Fibroblast of villous mesenchyme (primary cell): ENCODE measurements at regions not wholly inside any gene's neighbourhood (a gene's known extent, or its start where the extent isn't known, plus 50 kb on each side); places are given as distances from the start of the nearest gene placed in this dataset.
"Not testable (repeated sequence)": the region's sequence is repeated elsewhere in the genome, so short reads cannot be mapped to it uniquely, and the experiment has no call there.

ENCODE experiments used
- DNase-seq: peaks from one replicate; pipeline ENCODE4 v3.0.0-alpha.2; 2010; ENCODE audit warnings: low read depth
- H3K4me3 ChIP-seq: 2 replicates; pipeline ENCODE4 v1.5.1; 2011; ENCODE audit warnings: low read depth, mild to moderate bottlenecking, low read length
- CTCF ChIP-seq: IDR thresholded peaks from 2 replicates; pipeline ENCODE4 v1.5.1; 2012; ENCODE audit warnings: low read depth, mild to moderate bottlenecking, low read length; ENCODE audit not compliant: insufficient read depth

DNA sequence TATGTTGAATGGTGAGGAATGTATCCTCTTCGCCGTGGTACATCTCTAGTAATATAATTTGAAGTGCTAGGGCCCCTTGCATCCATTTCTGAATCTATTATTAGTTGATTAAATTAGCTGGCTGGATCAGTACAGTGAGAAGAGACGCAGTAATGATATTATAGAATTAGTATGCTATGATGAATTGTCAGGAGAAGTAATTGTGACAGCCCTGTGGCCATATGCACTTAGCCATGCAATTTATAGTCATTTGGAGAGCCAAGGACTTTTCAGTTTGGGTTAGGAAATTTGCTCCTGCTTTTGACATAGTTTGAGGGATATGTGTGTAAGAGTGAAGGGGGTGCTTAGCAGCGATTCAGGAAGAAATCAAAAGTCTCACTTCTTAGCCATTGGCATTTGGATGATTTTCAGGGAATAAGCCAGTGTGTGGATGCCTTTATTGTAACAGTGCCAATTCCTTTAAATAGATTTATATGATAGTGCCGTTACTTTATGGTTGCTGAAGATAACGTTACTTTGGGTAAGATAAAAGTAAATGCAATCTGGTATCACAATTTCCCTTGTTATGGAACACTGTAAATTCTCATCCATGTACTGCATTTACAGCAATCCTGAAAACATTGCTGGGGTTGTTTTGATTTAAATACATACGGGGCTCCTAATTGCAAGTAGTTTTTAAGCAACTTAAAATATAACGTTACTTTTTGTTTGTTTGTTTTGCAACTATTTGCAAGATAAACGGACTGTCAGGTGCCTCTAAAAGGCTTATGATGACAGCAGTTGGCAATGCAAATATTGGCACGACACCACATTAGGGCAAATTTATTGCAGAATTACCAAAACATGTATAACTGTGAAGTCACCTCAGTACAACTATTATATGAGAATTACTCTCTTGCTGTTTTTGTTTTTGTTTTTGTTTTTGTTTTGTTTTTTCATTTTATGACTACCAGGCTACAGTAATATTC lies 875.4 kb upstream of the WWC1 start:
- TF ChIP-seq CTCF = no peak
- H3K4me3 ChIP-seq = no peak overlapping the region
- no peak for DNase-seq

- H3K4me3 ChIP-seq = no peak overlapping the region
- no peak for DNase-seq
- TF ChIP-seq CTCF = no peak
Measured at GRCh38 chr5:167417662-167418061, 873.8 kb upstream of the WWC1 start.

DNA sequence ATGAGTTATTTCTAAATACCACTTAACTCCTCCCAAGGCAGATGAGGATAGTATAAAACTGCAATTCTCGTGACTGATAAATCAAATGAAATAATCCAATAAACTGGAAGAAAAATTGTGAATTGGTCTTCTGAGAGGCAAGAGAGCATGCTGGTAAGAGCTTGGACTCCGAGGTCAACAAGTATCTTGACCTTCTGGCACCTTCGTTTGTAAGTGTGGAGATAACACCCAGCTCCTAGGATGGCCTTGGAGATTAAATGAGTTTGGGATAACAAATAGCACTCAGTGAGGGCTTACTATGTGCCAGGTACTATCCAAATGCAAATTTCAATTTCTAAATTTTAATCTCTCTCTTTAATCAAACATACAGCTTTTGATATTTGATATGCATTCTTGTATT lies 866.3 kb upstream of the WWC1 start:
- no peak for DNase-seq
- no peak for TF ChIP-seq CTCF
- H3K4me3 ChIP-seq = no peak overlapping the region

DNA sequence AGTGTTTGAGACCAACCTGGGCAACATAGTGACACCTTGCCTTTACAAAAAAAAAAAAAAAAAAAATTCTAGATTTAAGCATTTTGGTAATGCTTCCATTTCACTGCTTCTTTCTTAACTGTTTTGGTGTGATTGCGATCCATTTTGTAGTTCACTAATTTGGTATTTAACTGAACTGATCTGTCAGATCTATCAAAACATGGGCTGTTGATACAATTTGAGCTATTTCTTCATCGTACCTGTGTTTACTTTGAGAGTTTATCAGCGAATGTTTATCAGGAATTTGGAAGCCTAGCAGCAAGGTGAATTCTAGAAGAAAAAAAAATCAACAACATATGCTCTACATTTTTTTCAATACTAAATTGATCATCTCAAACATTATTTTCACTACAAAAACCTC lies 864.9 kb upstream of the WWC1 start:
- no peak for DNase-seq
- H3K4me3 ChIP-seq = no peak overlapping the region
- no peak for TF ChIP-seq CTCF

GRCh38 chr5:167427641-167428040 lies 863.8 kb upstream of the WWC1 start:
- H3K4me3 ChIP-seq, DNase-seq: not testable (repeated sequence)

- H3K4me3 ChIP-seq = no peak overlapping the region
- no peak for TF ChIP-seq CTCF
- DNase-seq = no peak
Measured at GRCh38 chr5:167440846-167441245, 850.6 kb upstream of the WWC1 start.

- DNase-seq = no peak
- H3K4me3 ChIP-seq = no peak overlapping the region
- no peak for TF ChIP-seq CTCF
Measured at GRCh38 chr5:167442922-167443321, 848.5 kb upstream of the WWC1 start.
